A673 (cell line): ENCODE measurements at regions not wholly inside any gene's neighbourhood (a gene's known extent, or its start where the extent isn't known, plus 50 kb on each side); places are given as distances from the start of the nearest gene placed in this dataset.

Experiments
- CTCF ChIP-seq: fragments of 300-800, 200-600 bp; sonication (generic); conservative IDR thresholded peaks from 2 replicates; pipeline ENCODE4 v1.5.1; 2017; ENCODE audit warnings: low read depth, mild to moderate bottlenecking, antibody characterized with exemption, low read length, moderate library complexity, mixed read lengths
- EZH2 ChIP-seq: fragments of 200-600 bp; sonication (generic); IDR thresholded peaks from 2 replicates; pipeline ENCODE4 v1.6.1; 2017; ENCODE audit warnings: borderline replicate concordance, low read depth, mild to moderate bottlenecking, mixed read lengths, antibody characterized with exemption, low read length; ENCODE audit not compliant: poor library complexity, severe bottlenecking

- TF ChIP-seq CTCF (no peak), EZH2 (no peak)
These were observed 879.6 kb upstream of the CELF4 start for GRCh38 chr18:38444971-38445803.
